HG02571 (cell line): ENCODE measurements at regions not wholly inside any gene's neighbourhood (a gene's known extent, or its start where the extent isn't known, plus 50 kb on each side); places are given as distances from the start of the nearest gene placed in this dataset.

Experiments used
- ATAC-seq: cut with Tn5 transposase; IDR thresholded peaks from one replicate; pipeline ENCODE4 v1.9.1; 2021; ENCODE audit warnings: mild to moderate bottlenecking, moderate library complexity; ENCODE audit not compliant: unreplicated experiment

- no peak for ATAC-seq
Measured at GRCh38 chr7:95718577-95719410, 53.6 kb upstream of the DYNC1I1 start.

GRCh38 chr7:95716357-95717122 lies 55.8 kb upstream of the DYNC1I1 start:
- ATAC-seq, result no peak

GRCh38 chr7:95715274-95715673 lies 57.1 kb upstream of the DYNC1I1 start:
- ATAC-seq, result peak; percentile 91

DNA sequence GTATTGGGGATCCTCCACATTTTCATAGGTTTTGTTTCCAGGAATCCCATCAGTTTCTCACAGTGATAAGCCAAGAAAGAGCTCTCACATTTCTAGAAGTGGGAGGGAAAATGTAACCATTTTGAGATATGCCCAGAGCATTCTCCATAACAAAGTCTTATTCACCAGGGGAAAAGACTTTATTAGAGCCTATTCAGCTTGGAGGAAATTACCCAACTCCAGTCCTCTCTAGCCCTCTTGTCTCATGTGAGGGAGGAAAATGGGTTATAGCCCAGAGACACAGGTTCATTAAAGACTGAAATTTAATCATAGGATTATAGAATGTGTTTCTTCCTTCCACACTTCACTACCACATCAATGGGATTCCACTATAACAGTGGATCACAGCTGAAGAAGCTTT lies 61.6 kb upstream of the DYNC1I1 start:
- no peak for ATAC-seq

DNA sequence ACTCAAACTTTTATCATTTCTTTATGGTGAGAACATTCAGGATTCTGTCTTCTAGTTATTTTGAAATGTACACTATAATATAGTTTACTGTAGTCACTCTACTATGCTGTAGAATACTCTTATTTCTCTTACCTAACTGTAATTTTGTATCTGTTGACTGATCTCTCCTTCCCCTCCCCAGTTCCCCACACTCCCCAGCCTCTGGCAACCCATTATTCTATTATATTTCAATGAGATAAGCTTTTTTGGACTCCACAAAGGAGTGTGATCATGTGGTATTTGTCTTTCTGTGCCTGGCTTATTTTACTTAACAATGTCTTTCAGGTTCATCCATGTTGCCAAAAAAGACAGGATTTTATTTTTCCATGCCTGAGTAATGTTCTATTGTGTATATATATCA lies 71.4 kb upstream of the DYNC1I1 start:
- ATAC-seq, result no peak

GRCh38 chr7:95694334-95694733 lies 78.0 kb upstream of the DYNC1I1 start:
- no peak for ATAC-seq

DNA sequence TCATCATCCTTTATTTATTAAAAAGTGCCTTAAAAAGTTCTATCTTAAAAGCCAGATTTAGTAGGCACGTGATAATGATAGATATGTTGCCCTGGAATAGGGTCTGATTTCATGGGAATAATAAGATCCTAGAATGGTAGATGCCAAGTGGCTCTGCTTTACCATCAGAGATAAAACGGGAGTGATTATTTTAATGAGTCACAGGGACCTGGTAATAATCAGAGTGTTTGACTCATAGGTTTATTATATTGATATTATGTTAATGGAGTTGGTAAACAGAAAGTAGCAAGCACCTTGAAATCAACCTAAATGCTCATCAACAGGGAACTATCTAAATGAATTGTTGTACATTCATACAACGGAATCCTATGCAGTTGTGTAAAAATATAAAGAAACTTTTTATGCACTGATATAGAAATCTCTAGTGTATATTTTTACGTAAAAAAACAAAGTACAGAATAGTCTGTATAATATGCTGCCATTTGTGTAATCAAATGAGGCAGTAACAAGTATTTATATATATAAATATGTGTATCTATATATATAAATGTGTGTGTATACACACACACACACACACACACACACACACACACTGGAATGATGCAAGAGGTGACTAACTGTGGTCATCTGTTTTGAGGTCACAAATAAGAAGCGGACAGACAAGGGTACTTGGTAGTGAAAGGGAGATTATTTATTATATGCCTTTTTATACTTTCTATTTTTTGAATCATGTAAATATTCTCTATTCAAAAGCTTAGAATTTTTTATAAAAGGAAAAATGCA lies 78.6 kb upstream of the DYNC1I1 start:
- ATAC-seq, result no peak

DNA sequence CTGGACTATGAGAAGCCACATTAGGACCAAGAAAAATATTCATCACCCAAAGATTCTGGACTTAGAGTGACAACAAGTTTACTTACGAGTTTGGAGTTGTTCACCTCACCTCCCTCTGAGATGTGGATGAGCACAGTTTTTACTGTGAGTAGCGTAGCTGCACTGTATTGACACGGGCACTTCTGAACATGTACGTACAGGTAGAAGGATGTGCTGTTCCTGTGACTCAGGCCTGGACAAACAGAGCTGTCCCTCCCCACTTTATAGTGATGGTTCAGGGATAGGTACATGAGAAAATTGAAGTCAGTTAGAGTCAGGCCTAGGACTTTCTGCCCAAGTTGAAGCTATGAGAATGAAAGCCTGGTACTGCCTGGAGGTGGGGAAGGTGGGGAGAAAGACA lies 80.9 kb upstream of the DYNC1I1 start:
- no peak for ATAC-seq

DNA sequence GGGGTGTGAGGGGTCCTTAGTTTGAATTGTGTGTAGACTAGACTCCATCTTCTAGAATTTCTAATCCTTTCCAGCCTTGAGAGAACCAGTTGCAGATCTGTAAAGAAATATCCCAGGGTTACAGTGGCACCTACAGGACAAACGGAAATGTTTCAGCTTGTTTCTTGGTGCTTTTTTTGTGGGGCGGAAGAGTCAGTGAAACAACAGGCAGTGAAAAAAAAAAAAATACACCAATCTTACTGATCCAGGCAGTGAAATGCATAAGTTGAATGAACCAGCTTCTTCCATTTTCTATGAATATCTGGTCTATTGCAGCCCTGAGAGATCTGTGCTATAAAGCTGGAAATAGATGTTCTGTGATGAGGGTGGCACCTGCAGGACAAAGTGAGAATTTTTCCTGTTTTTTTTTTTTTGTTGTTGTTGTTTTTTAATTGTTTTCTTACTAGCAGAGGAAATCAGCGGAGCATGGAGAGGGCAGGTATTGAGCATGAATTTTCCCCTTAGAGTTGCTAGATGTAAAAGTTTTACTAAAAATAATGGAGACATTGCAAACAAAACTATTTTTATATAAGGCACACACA lies 81.9 kb upstream of the DYNC1I1 start:
- no peak for ATAC-seq

- ATAC-seq, result no peak
Measured at GRCh38 chr7:95688931-95689495, 83.3 kb upstream of the DYNC1I1 start.

DNA sequence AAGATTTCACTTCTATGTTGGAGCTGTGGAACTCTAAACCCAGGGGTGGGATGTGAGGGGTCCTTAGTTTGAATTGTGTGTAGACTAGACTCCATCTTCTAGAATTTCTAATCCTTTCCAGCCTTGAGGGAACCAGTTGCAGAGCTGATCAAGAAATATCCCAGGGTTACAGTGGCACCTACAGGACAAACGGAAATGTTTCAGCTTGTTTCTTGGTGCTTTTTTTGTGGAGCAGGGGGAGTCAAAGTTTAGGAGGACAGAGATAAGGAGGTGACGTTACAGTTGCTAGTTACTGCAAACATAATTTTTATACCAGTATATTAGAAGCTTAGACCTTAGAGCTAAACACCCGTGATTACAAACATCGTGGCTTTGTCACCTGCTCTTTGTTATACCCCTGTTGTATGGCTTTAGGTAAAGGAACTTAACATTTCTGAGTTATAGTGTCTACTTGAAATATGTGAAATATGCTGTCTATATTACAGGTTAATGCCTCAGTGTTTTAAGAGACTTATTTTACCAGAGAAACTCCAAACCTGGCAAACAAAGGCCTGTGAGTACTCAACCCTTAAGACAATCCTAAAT lies 84.5 kb upstream of the DYNC1I1 start:
- no peak for ATAC-seq

DNA sequence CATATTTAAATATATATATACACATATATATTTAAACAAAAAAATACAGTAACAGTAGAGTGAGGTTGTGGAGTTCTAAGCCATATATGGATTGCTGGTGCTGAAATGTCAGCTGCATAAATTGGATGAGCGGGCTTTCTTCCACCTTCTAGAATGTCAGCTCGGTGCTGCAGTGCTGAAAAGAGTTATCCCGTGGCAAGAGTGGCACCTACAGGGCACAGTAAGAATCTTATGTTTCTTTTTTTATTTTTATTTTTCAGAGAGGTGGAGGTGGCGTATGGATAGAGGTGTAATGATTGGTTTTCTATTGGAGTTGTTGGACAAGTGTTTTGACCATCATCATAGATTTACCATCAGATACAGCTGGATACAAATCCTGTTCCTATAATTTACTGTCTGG lies 86.2 kb upstream of the DYNC1I1 start:
- ATAC-seq, result no peak

- no peak for ATAC-seq
Measured at GRCh38 chr7:95684505-95684904, 87.8 kb upstream of the DYNC1I1 start.

DNA sequence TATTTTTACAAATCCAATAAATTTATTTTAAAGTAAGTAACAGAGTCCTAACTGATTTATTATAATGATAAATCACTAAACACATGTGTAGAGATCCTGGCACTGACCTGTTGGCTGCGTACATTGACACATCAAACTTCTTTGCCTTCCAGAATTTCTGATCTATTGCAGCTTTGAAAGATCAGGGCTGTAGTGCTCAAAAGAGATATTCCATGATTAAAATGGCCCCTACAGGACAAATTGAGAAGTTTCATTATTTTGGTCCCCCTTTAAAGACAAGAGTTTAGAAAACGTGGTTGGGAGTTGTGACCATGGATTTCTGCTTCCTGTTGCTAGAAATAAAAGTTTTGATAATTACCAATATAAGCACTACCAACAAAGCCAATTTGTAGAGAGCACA lies 87.7 kb upstream of the PDK4 start:
- ATAC-seq, result no peak

DNA sequence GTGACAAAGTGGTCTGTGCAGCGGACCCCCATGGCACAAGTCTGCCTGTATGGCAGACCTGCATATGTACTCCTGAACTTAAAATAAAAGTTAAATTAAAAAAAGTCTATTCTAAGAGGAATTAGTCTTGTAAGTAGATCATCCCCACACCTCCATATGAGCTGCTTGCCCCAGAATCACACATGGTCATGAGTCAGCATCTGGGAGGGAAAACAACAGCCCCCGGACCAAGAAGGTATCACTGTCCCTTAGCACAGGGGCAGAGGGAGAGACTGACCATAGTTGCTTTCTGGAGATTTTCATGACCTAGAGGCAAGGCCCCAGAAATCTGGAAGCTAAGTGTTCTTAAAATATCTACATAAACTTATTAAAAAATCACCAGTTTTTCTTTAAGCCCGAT lies 86.6 kb upstream of the PDK4 start:
- ATAC-seq, result no peak

- ATAC-seq, result no peak
Measured at GRCh38 chr7:95676691-95677090, 80.4 kb upstream of the PDK4 start.

DNA sequence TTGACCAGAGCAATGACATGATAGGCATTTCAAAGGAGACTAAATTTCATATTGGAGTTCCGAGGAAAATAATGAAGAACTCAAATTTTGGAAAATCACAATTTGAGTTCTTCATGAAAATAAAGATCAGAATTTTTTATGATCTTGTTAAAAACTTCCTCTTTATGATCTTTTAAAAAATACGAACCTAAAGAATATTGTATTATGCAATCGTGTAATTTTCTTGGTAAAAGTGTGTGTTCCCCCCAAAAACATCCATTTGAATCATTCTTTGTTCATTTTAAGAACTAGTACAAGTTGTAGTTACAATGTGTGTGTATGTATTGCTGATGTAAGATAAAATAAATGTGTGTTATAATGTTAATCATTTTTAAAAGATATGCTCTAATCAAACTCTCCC lies 79.3 kb upstream of the PDK4 start:
- no peak for ATAC-seq

DNA sequence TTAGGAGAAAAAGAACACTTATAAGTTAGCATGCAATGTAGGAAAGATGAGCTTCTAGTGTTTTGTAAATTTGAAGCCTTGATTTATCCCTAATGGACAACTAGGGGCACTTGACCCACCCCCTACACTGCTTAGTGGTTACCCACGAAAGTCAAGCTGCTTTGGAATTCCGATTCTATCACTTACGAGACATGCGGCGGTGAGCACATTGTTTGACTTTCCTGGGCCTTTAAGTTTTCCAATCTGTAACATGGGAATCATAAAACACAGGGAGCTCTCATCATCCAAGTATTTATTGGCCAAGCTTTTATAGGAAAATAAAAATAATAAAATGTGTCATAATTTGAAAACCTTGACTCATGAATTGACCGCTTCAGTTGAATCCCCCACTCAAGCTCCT lies 78.7 kb upstream of the PDK4 start:
- no peak for ATAC-seq

- ATAC-seq, result no peak
Measured at GRCh38 chr7:95674101-95674500, 77.8 kb upstream of the PDK4 start.

DNA sequence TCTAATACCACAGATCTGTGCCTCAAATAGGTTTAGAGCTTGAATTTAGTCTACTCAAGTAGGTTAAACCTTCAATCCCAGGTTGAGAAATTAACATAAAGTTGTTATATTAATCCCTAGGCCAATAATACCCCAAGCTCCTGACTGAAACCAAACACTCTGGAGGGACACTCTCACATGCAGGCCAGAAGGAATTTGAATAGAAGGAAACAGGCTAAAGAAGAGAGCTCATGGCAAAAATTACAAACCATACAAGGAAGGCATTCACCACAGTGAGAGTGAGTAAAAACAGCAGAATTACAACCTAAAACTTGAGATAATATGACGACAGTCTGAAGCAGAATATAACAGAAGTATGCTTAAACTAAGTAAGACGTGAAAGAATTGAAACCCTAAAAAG lies 76.1 kb upstream of the PDK4 start:
- ATAC-seq, result no peak

- peak; percentile 77 for ATAC-seq
Measured at GRCh38 chr7:95669513-95669912, 73.2 kb upstream of the PDK4 start.
